ENCODE measurements at regions not wholly inside any gene's neighbourhood (a gene's known extent, or its start where the extent isn't known, plus 50 kb on each side); places are given as distances from the start of the nearest gene placed in this dataset.

- Mint-ChIP-seq H3K36me3 (peaks cover 0 to 7% (median 0%) of the 10 kb centered on the region in 3 donors), H3K4me1 (no peaks in the 10 kb centered on the region), H3K27me3 (no peaks in the 10 kb centered on the region), H3K9me3 (peaks cover 0 to 18% (median 2%) of the 10 kb centered on the region in 9 donors), H3K27ac (no peak overlapping the region), H3K4me3 (no peak overlapping the region)
- no peak for ATAC-seq
- DNase-seq: no peak
- POLR2A ChIA-PET: no interaction called here
Measured at GRCh38 chr5:125756456-125756855, 666.8 kb upstream of the GRAMD2B start.

GRCh38 chr5:125766706-125767105, 656.5 kb upstream of the GRAMD2B start:
- H3K4me1 Mint-ChIP-seq: no peaks in the 10 kb centered on the region
- no peak for DNase-seq
- no peak overlapping the region for H3K27ac Mint-ChIP-seq
- peaks cover under 1 to 45% (median 6%) of the 10 kb centered on the region in 9 donors for H3K9me3 Mint-ChIP-seq
- no peaks in the 10 kb centered on the region for H3K36me3 Mint-ChIP-seq
- no peak overlapping the region for H3K4me3 Mint-ChIP-seq
- POLR2A ChIA-PET: no interaction called here
- ATAC-seq: no peak
- no peaks in the 10 kb centered on the region for H3K27me3 Mint-ChIP-seq

GRCh38 chr5:125775896-125776295, 647.3 kb upstream of the GRAMD2B start:
- DNase-seq (no peak), ATAC-seq (no peak)
- no peaks in the 10 kb centered on the region for H3K36me3 Mint-ChIP-seq
- no peaks in the 10 kb centered on the region for H3K27me3 Mint-ChIP-seq
- POLR2A ChIA-PET: no interaction called here
- H3K4me1 Mint-ChIP-seq: no peaks in the 10 kb centered on the region
- H3K27ac Mint-ChIP-seq: no peak overlapping the region
- H3K9me3 Mint-ChIP-seq: peaks cover 0 to 12% (median 3%) of the 10 kb centered on the region in 9 donors
- H3K4me3 Mint-ChIP-seq: no peak overlapping the region

GRCh38 chr5:125776656-125777139, 646.5 kb upstream of the GRAMD2B start:
- no peaks in the 10 kb centered on the region for H3K27me3 Mint-ChIP-seq
- no peak overlapping the region for H3K27ac Mint-ChIP-seq
- no peaks in the 10 kb centered on the region for H3K36me3 Mint-ChIP-seq
- ATAC-seq (no peak), DNase-seq (no peak)
- H3K9me3 Mint-ChIP-seq: peaks cover 0 to 12% (median 5%) of the 10 kb centered on the region in 9 donors
- POLR2A ChIA-PET: no interaction called here
- H3K4me1 Mint-ChIP-seq: no peaks in the 10 kb centered on the region
- no peak overlapping the region for H3K4me3 Mint-ChIP-seq

- no peaks in the 10 kb centered on the region for H3K27me3 Mint-ChIP-seq
- no peak overlapping the region for H3K27ac Mint-ChIP-seq
- ATAC-seq: no peak
- no peak for DNase-seq
- peaks cover 0 to 7% (median 2%) of the 10 kb centered on the region in 9 donors for H3K9me3 Mint-ChIP-seq
- no peak overlapping the region for H3K4me3 Mint-ChIP-seq
- H3K36me3 Mint-ChIP-seq: no peaks in the 10 kb centered on the region
- POLR2A ChIA-PET: no interaction called here
- no peaks in the 10 kb centered on the region for H3K4me1 Mint-ChIP-seq
Measured at GRCh38 chr5:125778791-125779190, 644.4 kb upstream of the GRAMD2B start.

- H3K4me3 Mint-ChIP-seq: no peak overlapping the region
- DNase-seq (no peak), ATAC-seq (no peak)
- no peak overlapping the region for H3K27ac Mint-ChIP-seq
- H3K4me1 Mint-ChIP-seq: no peaks in the 10 kb centered on the region
- no peaks in the 10 kb centered on the region for H3K36me3 Mint-ChIP-seq
- no peaks in the 10 kb centered on the region for H3K27me3 Mint-ChIP-seq
- peaks cover 0 to 13% (median 0%) of the 10 kb centered on the region in 9 donors for H3K9me3 Mint-ChIP-seq
- POLR2A ChIA-PET: no interaction called here
Measured at GRCh38 chr5:125785407-125785806, 637.8 kb upstream of the GRAMD2B start.

GRCh38 chr5:125786021-125786420, 637.2 kb upstream of the GRAMD2B start:
- no peak for ATAC-seq
- H3K27me3 Mint-ChIP-seq: no peaks in the 10 kb centered on the region
- H3K4me3 Mint-ChIP-seq: no peak overlapping the region
- no peak overlapping the region for H3K27ac Mint-ChIP-seq
- H3K9me3 Mint-ChIP-seq: peaks cover 0 to 13% (median 0%) of the 10 kb centered on the region in 9 donors
- no peak for DNase-seq
- POLR2A ChIA-PET: no interaction called here
- H3K4me1 Mint-ChIP-seq: no peaks in the 10 kb centered on the region
- no peaks in the 10 kb centered on the region for H3K36me3 Mint-ChIP-seq

- H3K27me3 Mint-ChIP-seq: no peaks in the 10 kb centered on the region
- no peak overlapping the region for H3K4me3 Mint-ChIP-seq
- no peak overlapping the region for H3K27ac Mint-ChIP-seq
- H3K4me1 Mint-ChIP-seq: no peaks in the 10 kb centered on the region
- H3K9me3 Mint-ChIP-seq: peaks cover 0 to 24% (median 9%) of the 10 kb centered on the region in 9 donors
- DNase-seq (no peak), ATAC-seq (no peak)
- H3K36me3 Mint-ChIP-seq: no peaks in the 10 kb centered on the region
- POLR2A ChIA-PET: no interaction called here
Measured at GRCh38 chr5:125793470-125793869, 629.7 kb upstream of the GRAMD2B start.

GRCh38 chr5:125794922-125795321, 628.3 kb upstream of the GRAMD2B start:
- Mint-ChIP-seq H3K4me1 (no peaks in the 10 kb centered on the region), H3K9me3 (peaks cover 4 to 29% (median 13%) of the 10 kb centered on the region in 9 donors), H3K4me3 (no peak overlapping the region), H3K36me3 (no peaks in the 10 kb centered on the region), H3K27me3 (no peaks in the 10 kb centered on the region), H3K27ac (no peak overlapping the region)
- ATAC-seq: no peak
- no peak for DNase-seq
- POLR2A ChIA-PET: no interaction called here

GRCh38 chr5:125798307-125798706, 624.9 kb upstream of the GRAMD2B start:
- peaks cover 5 to 29% (median 13%) of the 10 kb centered on the region in 9 donors for H3K9me3 Mint-ChIP-seq
- no peak for DNase-seq
- H3K4me3 Mint-ChIP-seq: no peak overlapping the region
- POLR2A ChIA-PET: no interaction called here
- H3K4me1 Mint-ChIP-seq: no peaks in the 10 kb centered on the region
- H3K27me3 Mint-ChIP-seq: no peaks in the 10 kb centered on the region
- no peak overlapping the region for H3K27ac Mint-ChIP-seq
- no peak for ATAC-seq
- H3K36me3 Mint-ChIP-seq: no peaks in the 10 kb centered on the region

- Mint-ChIP-seq H3K4me3 (no peak overlapping the region), H3K27ac (no peak overlapping the region), H3K27me3 (no peaks in the 10 kb centered on the region), H3K4me1 (no peaks in the 10 kb centered on the region), H3K36me3 (no peaks in the 10 kb centered on the region), H3K9me3 (peaks cover 0 to 11% (median 2%) of the 10 kb centered on the region in 9 donors)
- no peak for DNase-seq
- no peak for ATAC-seq
- POLR2A ChIA-PET: no interaction called here
Measured at GRCh38 chr5:125812651-125813050, 610.6 kb upstream of the GRAMD2B start.

GRCh38 chr5:125813221-125813974, 609.8 kb upstream of the GRAMD2B start:
- H3K27me3 Mint-ChIP-seq: no peaks in the 10 kb centered on the region
- no peak overlapping the region for H3K27ac Mint-ChIP-seq
- H3K36me3 Mint-ChIP-seq: no peaks in the 10 kb centered on the region
- no peak overlapping the region for H3K4me3 Mint-ChIP-seq
- ATAC-seq (no peak), DNase-seq (no peak)
- no peaks in the 10 kb centered on the region for H3K4me1 Mint-ChIP-seq
- POLR2A ChIA-PET: no interaction called here
- peaks cover 0 to 11% (median 2%) of the 10 kb centered on the region in 9 donors for H3K9me3 Mint-ChIP-seq

GRCh38 chr5:125814119-125814518, 609.1 kb upstream of the GRAMD2B start:
- no peaks in the 10 kb centered on the region for H3K27me3 Mint-ChIP-seq
- no peak overlapping the region for H3K27ac Mint-ChIP-seq
- H3K9me3 Mint-ChIP-seq: peaks cover 0 to 9% (median 0%) of the 10 kb centered on the region in 9 donors
- no peaks in the 10 kb centered on the region for H3K4me1 Mint-ChIP-seq
- H3K36me3 Mint-ChIP-seq: no peaks in the 10 kb centered on the region
- ATAC-seq: no peak
- no peak for DNase-seq
- no peak overlapping the region for H3K4me3 Mint-ChIP-seq
- POLR2A ChIA-PET: no interaction called here

GRCh38 chr5:125823572-125823971, 599.6 kb upstream of the GRAMD2B start:
- no peaks in the 10 kb centered on the region for H3K4me1 Mint-ChIP-seq
- H3K36me3 Mint-ChIP-seq: peaks cover 0 to 5% (median 0%) of the 10 kb centered on the region in 3 donors
- ATAC-seq (no peak), DNase-seq (no peak)
- H3K4me3 Mint-ChIP-seq: no peak overlapping the region
- H3K9me3 Mint-ChIP-seq: peaks cover 2 to 36% (median 7%) of the 10 kb centered on the region in 9 donors
- no peak overlapping the region for H3K27ac Mint-ChIP-seq
- no peaks in the 10 kb centered on the region for H3K27me3 Mint-ChIP-seq
- POLR2A ChIA-PET: no interaction called here
